ENCODE measurements at regions not wholly inside any gene's neighbourhood (a gene's known extent, or its start where the extent isn't known, plus 50 kb on each side); places are given as distances from the start of the nearest gene placed in this dataset.
A peak's percentile ranks its signal among the peaks of the same experiment; 100 is the strongest.

DNA sequence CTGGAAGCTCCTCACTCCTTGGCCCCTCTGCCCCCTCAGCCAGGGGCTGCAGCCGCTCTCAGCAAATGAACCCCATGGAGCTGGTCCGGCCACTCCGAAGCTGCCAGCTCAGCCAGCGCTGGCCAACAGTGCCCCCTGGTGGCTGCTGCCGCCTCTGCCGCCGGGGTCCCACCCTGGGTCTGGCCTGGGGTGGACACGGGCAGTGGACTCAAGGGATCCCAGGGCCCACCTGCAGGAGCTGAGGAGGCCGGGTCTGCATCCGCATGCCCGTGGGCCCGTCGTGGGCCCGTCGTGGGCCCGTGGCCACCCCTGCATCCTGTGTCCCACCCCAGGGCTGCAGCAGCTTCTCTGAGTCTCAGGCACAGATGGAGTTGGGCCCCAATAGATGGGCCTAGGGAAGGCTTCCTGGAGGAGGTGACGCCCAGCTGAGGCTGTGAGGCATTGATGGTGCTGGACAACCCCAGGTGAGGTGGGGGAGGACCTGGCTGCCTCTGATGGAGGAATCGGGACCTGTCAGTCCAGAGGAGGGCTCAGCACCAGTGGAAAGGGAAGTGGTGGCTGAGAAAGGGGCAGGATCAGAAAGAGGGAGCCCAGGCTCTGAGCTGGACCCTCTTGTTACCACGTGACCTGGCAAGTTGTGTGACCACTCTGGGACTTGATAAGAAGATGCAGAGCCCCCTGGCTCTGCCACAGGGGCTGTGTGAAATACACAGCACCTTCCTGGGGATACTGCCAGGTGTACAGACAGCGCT, 522.3 kb downstream of the BRD1 start (continued):
- TF ChIP-seq, protein P1, sequence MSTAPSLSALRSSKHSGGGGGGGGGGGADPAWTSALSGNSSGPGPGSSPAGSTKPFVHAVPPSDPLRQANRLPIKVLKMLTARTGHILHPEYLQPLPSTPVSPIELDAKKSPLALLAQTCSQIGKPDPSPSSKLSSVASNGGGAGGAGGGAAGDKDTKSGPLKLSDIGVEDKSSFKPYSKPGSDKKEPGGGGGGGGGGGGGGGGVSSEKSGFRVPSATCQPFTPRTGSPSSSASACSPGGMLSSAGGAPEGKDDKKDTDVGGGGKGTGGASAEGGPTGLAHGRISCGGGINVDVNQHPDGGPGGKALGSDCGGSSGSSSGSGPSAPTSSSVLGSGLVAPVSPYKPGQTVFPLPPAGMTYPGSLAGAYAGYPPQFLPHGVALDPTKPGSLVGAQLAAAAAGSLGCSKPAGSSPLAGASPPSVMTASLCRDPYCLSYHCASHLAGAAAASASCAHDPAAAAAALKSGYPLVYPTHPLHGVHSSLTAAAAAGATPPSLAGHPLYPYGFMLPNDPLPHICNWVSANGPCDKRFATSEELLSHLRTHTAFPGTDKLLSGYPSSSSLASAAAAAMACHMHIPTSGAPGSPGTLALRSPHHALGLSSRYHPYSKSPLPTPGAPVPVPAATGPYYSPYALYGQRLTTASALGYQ (CRISPR knock-in tag; IDR thresholded peaks at IDR 0.05) = no peak
- TF ChIP-seq, protein P2, sequence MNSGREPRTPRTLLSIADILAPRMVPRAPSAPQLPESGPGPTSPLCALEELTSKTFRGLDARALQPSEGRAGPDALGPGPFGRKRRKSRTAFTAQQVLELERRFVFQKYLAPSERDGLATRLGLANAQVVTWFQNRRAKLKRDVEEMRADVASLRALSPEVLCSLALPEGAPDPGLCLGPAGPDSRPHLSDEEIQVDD (CRISPR knock-in tag; IDR thresholded peaks at IDR 0.05; ENCODE audit: borderline replicate concordance) = no peak
- TF ChIP-seq, protein P3, sequence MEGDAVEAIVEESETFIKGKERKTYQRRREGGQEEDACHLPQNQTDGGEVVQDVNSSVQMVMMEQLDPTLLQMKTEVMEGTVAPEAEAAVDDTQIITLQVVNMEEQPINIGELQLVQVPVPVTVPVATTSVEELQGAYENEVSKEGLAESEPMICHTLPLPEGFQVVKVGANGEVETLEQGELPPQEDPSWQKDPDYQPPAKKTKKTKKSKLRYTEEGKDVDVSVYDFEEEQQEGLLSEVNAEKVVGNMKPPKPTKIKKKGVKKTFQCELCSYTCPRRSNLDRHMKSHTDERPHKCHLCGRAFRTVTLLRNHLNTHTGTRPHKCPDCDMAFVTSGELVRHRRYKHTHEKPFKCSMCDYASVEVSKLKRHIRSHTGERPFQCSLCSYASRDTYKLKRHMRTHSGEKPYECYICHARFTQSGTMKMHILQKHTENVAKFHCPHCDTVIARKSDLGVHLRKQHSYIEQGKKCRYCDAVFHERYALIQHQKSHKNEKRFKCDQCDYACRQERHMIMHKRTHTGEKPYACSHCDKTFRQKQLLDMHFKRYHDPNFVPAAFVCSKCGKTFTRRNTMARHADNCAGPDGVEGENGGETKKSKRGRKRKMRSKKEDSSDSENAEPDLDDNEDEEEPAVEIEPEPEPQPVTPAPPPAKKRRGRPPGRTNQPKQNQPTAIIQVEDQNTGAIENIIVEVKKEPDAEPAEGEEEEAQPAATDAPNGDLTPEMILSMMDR (CRISPR knock-in tag; IDR thresholded peaks at IDR 0.05) = peak; percentile 96
- no peak for TF ChIP-seq ZNF768 (CRISPR knock-in tag; IDR thresholded peaks at IDR 0.05)
- TF ChIP-seq TBP (CRISPR knock-in tag; IDR thresholded peaks at IDR 0.05) = no peak
- peak; percentile 94 for TF ChIP-seq RAD21 (CRISPR knock-in tag; IDR thresholded peaks at IDR 0.05)
- TF ChIP-seq ZNF33A (CRISPR knock-in tag; IDR thresholded peaks at IDR 0.05; ENCODE audit: borderline replicate concordance) = no peak
- no peak for TF ChIP-seq AHR (CRISPR knock-in tag; IDR thresholded peaks at IDR 0.05)
- no peak for TF ChIP-seq FOXA1 (IDR thresholded peaks at IDR 0.05)
- TF ChIP-seq FOXA1 (CRISPR knock-in tag; IDR thresholded peaks at IDR 0.05) = no peak
- no peak for TF ChIP-seq ZNF7 (CRISPR knock-in tag; IDR thresholded peaks at IDR 0.05)
- TF ChIP-seq ZNF432 (CRISPR knock-in tag; IDR thresholded peaks at IDR 0.05; ENCODE audit: borderline replicate concordance) = no peak
- TF ChIP-seq, protein P4, sequence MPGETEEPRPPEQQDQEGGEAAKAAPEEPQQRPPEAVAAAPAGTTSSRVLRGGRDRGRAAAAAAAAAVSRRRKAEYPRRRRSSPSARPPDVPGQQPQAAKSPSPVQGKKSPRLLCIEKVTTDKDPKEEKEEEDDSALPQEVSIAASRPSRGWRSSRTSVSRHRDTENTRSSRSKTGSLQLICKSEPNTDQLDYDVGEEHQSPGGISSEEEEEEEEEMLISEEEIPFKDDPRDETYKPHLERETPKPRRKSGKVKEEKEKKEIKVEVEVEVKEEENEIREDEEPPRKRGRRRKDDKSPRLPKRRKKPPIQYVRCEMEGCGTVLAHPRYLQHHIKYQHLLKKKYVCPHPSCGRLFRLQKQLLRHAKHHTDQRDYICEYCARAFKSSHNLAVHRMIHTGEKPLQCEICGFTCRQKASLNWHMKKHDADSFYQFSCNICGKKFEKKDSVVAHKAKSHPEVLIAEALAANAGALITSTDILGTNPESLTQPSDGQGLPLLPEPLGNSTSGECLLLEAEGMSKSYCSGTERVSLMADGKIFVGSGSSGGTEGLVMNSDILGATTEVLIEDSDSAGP (CRISPR knock-in tag; IDR thresholded peaks at IDR 0.05; ENCODE audit: borderline replicate concordance) = peak; percentile 51; the same call in 1 of the 2 replicates
- TF ChIP-seq, protein P5, sequence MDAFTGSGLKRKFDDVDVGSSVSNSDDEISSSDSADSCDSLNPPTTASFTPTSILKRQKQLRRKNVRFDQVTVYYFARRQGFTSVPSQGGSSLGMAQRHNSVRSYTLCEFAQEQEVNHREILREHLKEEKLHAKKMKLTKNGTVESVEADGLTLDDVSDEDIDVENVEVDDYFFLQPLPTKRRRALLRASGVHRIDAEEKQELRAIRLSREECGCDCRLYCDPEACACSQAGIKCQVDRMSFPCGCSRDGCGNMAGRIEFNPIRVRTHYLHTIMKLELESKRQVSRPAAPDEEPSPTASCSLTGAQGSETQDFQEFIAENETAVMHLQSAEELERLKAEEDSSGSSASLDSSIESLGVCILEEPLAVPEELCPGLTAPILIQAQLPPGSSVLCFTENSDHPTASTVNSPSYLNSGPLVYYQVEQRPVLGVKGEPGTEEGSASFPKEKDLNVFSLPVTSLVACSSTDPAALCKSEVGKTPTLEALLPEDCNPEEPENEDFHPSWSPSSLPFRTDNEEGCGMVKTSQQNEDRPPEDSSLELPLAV (CRISPR knock-in tag; conservative IDR thresholded peaks at IDR 0.05; ENCODE audit: low read depth) = no peak
- no peak for TF ChIP-seq DNMT3B (CRISPR knock-in tag; conservative IDR thresholded peaks at IDR 0.05)
- TF ChIP-seq, protein P6, sequence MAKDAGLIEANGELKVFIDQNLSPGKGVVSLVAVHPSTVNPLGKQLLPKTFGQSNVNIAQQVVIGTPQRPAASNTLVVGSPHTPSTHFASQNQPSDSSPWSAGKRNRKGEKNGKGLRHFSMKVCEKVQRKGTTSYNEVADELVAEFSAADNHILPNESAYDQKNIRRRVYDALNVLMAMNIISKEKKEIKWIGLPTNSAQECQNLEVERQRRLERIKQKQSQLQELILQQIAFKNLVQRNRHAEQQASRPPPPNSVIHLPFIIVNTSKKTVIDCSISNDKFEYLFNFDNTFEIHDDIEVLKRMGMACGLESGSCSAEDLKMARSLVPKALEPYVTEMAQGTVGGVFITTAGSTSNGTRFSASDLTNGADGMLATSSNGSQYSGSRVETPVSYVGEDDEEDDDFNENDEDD (CRISPR knock-in tag; IDR thresholded peaks at IDR 0.05; ENCODE audit: borderline replicate concordance) = no peak
- TF ChIP-seq CHD4 (IDR thresholded peaks at IDR 0.05; ENCODE audit: borderline replicate concordance, low read length) = no peak
- TF ChIP-seq PITX1 (CRISPR knock-in tag; IDR thresholded peaks at IDR 0.05) = peak; percentile 26; the same call in 1 of the 2 replicates
- TF ChIP-seq ZNF501 (CRISPR knock-in tag; IDR thresholded peaks at IDR 0.05) = peak; percentile 47; the same call in 1 of the 2 replicates
- no peak for TF ChIP-seq MEIS1 (CRISPR knock-in tag; IDR thresholded peaks at IDR 0.05; ENCODE audit: borderline replicate concordance)
- no peak for TF ChIP-seq ZNF543 (CRISPR knock-in tag; IDR thresholded peaks at IDR 0.05)

Data from HepG2 (cell line).